Globus pallidus (tissue), 1 donor: ENCODE measurements at regions not wholly inside any gene's neighbourhood (a gene's known extent, or its start where the extent isn't known, plus 50 kb on each side); places are given as distances from the start of the nearest gene placed in this dataset.
A peak's percentile ranks its signal among the peaks of the same experiment; 100 is the strongest.
"Not testable (repeated sequence)": the region's sequence is repeated elsewhere in the genome, so short reads cannot be mapped to it uniquely, and the experiment has no call there.

Experiments
- DNase-seq: peaks from one replicate; pipeline ENCODE4 v3.0.0-alpha.2; 2015; ENCODE audit warnings: low spot score

- no peak for DNase-seq
Observed at GRCh38 chr1:94302497-94302896, 65.1 kb upstream of the ARHGAP29 start.

- no peak for DNase-seq
Observed at GRCh38 chr1:94301186-94301585, 63.8 kb upstream of the ARHGAP29 start.

GRCh38 chr1:94300731-94301130 is 63.3 kb upstream of the ARHGAP29 start:
- DNase-seq: no peak

GRCh38 chr1:94299627-94300553 is 62.5 kb upstream of the ARHGAP29 start:
- DNase-seq: no peak

- DNase-seq: no peak
Observed at GRCh38 chr1:94298861-94299260, 61.5 kb upstream of the ARHGAP29 start.

GRCh38 chr1:94296018-94296417 is 58.6 kb upstream of the ARHGAP29 start:
- DNase-seq: peak; percentile 7

- not testable (repeated sequence) for DNase-seq
Observed at GRCh38 chr1:94292978-94293377, 55.6 kb upstream of the ARHGAP29 start.

GRCh38 chr1:94289244-94289643 is 51.9 kb upstream of the ARHGAP29 start:
- DNase-seq: not testable (repeated sequence)
